Chondrocyte (in vitro differentiated cells): ENCODE measurements at regions not wholly inside any gene's neighbourhood (a gene's known extent, or its start where the extent isn't known, plus 50 kb on each side); places are given as distances from the start of the nearest gene placed in this dataset.

Experiments used
- DNase-seq: peaks from one replicate; pipeline ENCODE4 v3.0.0; 2021; ENCODE audit warnings: mixed read lengths, low spot score
- H3K27ac Mint-ChIP-seq: one replicate; pipeline ENCODE4 v1.8.0; 2021; ENCODE audit warnings: mild to moderate bottlenecking, moderate library complexity, mixed read lengths; ENCODE audit not compliant: unreplicated experiment
- H3K27me3 Mint-ChIP-seq: 2 replicates; pipeline ENCODE4 v1.8.0; 2021; ENCODE audit warnings: low read depth, mixed read lengths
- H3K36me3 Mint-ChIP-seq: 2 replicates; pipeline ENCODE4 v1.8.0; 2021; ENCODE audit warnings: low read depth, mixed read lengths
- H3K4me1 Mint-ChIP-seq: 2 replicates; pipeline ENCODE4 v1.8.0; 2021; ENCODE audit warnings: low read depth, mild to moderate bottlenecking, mixed read lengths
- H3K4me3 Mint-ChIP-seq: one replicate; pipeline ENCODE4 v1.8.0; 2021; ENCODE audit warnings: mild to moderate bottlenecking, moderate library complexity, mixed read lengths; ENCODE audit not compliant: unreplicated experiment
- H3K9me3 Mint-ChIP-seq: 2 replicates; pipeline ENCODE4 v1.8.0; 2021; ENCODE audit warnings: low read depth, mixed read lengths
- CTCF ChIP-seq: fragments of 200-600 bp; sonication (generic); IDR thresholded peaks from 2 replicates; pipeline ENCODE4 v1.5.0; 2021; ENCODE audit warnings: antibody characterized with exemption, mild to moderate bottlenecking, moderate library complexity

- no peak for TF ChIP-seq CTCF
- Mint-ChIP-seq H3K27ac (no peak overlapping the region), H3K4me3 (no peak overlapping the region), H3K27me3 (peaks cover 46% of the 10 kb centered on the region), H3K4me1 (no peaks in the 10 kb centered on the region), H3K36me3 (no peaks in the 10 kb centered on the region), H3K9me3 (peaks cover 7% of the 10 kb centered on the region)
- DNase-seq: no peak
These were observed 94.0 kb upstream of the HNRNPA3 start for GRCh38 chr2:177118636-177119035.

GRCh38 chr2:177119099-177119498 lies 93.5 kb upstream of the HNRNPA3 start:
- no peak overlapping the region for H3K4me3 Mint-ChIP-seq
- no peak overlapping the region for H3K27ac Mint-ChIP-seq
- H3K36me3 Mint-ChIP-seq: no peaks in the 10 kb centered on the region
- peaks cover 46% of the 10 kb centered on the region for H3K27me3 Mint-ChIP-seq
- no peak for DNase-seq
- H3K4me1 Mint-ChIP-seq: no peaks in the 10 kb centered on the region
- TF ChIP-seq CTCF: no peak
- peaks cover 7% of the 10 kb centered on the region for H3K9me3 Mint-ChIP-seq

- no peak for DNase-seq
- Mint-ChIP-seq H3K36me3 (no peaks in the 10 kb centered on the region), H3K27me3 (peaks cover 41% of the 10 kb centered on the region), H3K27ac (no peak overlapping the region), H3K4me3 (no peak overlapping the region), H3K9me3 (peaks cover 3% of the 10 kb centered on the region), H3K4me1 (no peaks in the 10 kb centered on the region)
- no peak for TF ChIP-seq CTCF
These were observed 89.5 kb upstream of the HNRNPA3 start for GRCh38 chr2:177123048-177123447.

- Mint-ChIP-seq H3K4me1 (no peaks in the 10 kb centered on the region), H3K9me3 (peaks cover 3% of the 10 kb centered on the region), H3K36me3 (no peaks in the 10 kb centered on the region), H3K4me3 (no peak overlapping the region), H3K27me3 (peaks cover 43% of the 10 kb centered on the region), H3K27ac (no peak overlapping the region)
- TF ChIP-seq CTCF: no peak
- no peak for DNase-seq
These were observed 88.2 kb upstream of the HNRNPA3 start for GRCh38 chr2:177124371-177124770.

- H3K4me1 Mint-ChIP-seq: no peaks in the 10 kb centered on the region
- no peak overlapping the region for H3K27ac Mint-ChIP-seq
- no peak overlapping the region for H3K4me3 Mint-ChIP-seq
- no peak for DNase-seq
- no peaks in the 10 kb centered on the region for H3K36me3 Mint-ChIP-seq
- TF ChIP-seq CTCF: no peak
- peaks cover 3% of the 10 kb centered on the region for H3K9me3 Mint-ChIP-seq
- peaks cover 39% of the 10 kb centered on the region for H3K27me3 Mint-ChIP-seq
These were observed 84.8 kb upstream of the HNRNPA3 start for GRCh38 chr2:177127821-177128220.
